ENCODE measurements at regions not wholly inside any gene's neighbourhood (a gene's known extent, or its start where the extent isn't known, plus 50 kb on each side); places are given as distances from the start of the nearest gene placed in this dataset.
"Not testable (repeated sequence)": the region's sequence is repeated elsewhere in the genome, so short reads cannot be mapped to it uniquely, and the experiment has no call there.

DNA sequence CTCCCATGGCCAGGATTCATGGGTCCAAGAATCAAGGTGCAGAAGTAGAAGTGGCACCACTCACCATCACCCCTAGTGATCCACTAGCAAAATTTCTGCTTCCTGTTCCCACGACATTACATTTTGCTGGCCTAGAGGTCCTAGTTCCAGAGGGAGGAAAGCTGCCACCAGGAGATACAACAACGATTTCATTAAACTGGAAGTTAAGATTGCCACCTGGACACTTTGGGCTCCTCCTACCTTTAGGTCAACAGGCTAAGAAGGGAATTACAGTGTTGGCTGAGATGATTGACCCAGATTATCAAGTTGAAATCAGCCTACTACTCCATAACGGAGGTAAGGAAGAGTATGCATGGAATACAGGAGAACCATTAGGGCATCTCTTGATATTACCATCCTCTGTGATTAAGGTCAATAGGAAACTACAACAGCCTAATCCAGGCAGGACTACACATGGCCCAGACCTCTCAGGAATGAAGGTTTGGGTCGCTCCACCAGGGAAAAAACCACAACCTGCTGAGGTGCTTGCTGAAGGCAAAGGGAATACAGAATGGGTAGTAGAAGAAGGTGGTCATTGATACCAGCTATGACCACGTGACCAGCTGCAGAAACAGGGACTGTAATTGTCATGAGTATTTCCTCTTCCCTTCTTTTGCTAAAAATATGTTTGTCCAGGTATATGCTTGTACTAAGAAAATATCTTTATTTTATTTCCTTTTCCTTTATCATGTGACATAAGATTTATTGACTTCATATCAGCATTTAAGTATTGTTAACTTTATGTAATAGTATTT lies 208.3 kb upstream of the HES1 start:
- DNase-seq (ENCODE audit: low read depth in 2 of 2), result not testable (repeated sequence)

DNA sequence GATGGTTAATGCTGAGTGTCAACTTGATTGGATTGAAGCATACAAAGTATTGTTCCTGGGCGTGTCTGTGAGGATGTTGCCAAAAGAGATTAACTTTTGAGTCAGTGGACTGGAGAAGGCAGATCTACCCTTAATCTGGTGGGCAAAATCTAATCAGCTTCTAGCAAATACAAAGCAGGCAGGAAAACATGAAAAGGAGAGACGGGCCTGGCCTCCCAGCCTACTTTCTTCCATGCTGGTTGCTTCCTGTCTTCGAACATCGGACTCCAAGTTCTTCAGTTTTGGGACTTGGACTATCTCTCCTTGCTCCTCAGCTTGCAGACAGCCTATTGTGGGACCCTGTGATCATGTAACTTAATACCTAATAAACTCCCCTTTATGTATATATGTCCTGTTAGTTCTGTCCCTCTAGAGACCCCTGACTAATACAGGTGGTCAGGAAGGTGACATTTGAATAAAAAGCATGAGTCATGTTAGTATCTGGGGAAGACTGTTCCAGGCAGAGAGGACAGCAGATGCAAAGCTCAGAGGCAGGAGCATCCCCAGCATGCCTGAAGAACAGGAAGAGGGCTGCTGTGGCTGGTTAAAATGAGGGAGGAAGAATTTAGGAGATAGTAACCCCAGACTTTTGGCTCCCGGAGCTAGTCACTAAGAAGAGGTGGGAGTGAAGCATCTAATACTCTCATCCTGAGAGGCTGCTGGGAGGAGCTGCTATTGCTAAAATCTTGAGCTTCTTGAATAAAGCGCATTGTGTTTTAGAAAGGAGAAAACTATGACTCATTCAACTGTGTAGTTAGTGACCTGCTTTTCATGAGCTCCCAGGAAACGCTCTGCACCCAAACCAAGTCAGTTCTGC lies 207.4 kb upstream of the HES1 start:
- no peak for DNase-seq (ENCODE audit: low read depth in 2 of 2)

DNA sequence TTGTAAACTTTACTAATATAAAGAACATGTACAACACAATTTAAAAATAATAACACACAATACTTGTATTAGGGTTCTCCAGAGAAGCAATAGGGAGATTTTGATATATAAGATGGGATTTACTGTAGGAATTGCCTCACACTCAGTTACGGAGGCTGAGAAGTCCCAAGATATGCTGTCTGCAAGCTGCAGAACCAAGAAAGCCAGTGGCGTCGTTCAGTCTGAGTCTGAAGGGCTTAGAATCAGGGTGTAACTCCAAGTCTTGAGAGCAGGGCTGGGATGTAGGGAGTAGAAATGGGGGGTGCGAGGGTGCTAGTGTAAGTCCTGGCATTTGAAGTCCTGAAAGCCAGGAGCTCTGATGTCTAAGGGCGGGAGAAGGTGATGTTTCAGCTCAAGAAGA lies 206.6 kb upstream of the HES1 start:
- no peak for DNase-seq (ENCODE audit: low read depth in 2 of 2)

DNA sequence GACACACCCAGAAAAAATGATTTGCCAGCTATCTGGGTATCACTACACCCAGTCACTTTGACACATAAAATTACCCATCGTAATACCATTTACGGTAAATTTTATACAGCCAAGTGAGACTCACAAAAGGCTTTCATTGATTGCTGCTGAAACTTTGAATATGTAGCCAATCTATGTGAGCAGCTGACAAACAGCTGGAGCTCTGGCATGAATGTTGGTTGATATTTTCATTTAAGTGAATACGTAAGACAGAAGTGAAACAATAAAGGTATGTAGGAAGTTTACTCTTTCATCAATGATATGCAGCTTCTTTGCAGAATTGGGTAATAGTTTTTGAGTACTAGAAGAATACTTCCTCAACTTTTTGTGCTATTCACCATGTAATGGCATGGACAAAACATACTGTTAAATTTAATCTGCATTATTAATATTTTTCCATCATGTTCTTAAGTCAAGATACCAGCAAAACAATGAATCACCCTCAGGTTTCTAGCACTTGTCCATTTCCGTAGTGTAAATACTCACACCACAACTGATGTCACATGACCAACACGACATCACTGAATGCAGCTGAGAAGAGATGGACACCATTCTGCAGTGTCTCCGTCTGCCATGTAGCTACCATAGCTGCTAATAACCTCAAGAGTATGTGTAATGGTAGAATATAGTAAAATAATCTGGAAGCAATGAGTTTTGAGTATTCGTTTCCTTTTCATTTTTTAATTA lies 205.9 kb upstream of the HES1 start:
- DNase-seq (ENCODE audit: low read depth in 2 of 2), result no peak

DNA sequence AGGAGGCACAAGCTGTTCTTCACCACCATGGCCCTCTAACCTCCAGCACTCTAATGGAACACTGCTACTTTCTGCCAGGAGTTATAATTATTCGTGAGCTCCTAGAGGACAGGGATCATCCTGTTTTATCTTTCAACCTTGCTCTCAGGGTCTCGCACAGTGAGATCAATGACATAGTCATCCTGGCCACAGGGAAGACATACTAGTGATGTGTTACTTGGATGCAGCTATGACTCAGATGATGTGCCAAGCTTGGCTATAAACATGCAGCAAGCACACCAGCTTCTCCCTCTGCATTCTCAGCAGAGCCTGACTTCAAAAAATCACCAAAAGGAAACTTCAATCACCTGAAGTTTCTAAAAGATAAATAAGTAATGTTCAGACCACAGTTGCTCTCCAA lies 203.8 kb upstream of the HES1 start:
- DNase-seq (ENCODE audit: low read depth in 2 of 2), result no peak

DNA sequence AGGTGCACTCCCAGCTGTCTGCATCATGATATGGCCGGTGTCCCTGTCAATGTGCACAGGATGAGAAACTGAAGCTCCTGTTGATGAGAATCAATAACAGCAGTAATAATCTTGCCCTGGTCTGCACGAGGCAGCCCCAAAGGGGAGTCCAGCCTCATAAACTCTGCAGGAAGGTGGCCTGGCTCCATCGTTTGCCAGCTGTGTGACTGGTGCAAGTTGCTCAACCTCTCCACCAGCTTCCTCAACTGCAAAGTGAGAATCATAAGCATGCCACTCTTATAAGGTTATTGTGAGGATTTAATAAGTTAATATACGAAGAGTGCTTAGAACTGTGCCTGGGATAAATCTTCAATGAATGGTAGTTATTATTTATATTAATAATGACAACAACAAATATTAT lies 203.4 kb upstream of the HES1 start:
- no peak for DNase-seq (ENCODE audit: low read depth in 2 of 2)

DNA sequence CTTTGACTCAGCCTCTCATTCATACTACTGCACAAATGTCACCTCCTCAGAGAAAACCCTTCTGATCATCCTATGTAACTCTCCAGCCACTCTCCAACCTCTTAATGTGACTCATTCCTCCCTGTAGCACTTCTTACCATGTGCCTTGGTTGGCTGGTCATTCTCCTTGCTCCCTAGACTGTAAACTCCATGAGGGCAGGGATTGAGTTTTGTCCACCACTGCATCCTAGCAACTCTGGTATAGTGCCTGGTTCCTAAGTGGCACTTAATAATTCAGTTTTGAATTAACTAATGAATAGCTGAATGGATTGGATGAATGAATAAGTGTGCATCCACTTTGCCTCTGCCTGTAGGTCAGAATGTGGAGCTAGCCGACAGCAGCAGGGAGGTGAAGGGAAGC lies 202.5 kb upstream of the HES1 start:
- no peak for DNase-seq (ENCODE audit: low read depth in 2 of 2)

DNA sequence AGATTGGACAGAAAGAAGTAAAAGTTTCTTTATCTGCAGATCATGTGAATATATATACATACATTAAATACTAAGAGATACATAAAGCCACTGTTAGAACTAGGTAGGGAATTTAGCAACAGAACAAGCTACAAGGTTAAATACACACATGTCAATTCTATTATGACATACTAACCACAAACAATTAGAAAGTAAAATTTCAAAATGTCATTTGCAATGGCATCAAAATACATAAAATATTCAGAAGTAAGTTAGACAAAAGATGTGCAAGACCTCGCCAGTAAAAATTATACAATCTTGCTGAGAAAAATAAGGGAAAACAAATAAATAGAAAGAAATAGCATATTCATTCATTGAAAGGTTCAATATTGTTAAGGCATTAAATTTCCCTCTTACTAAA lies 200.0 kb upstream of the HES1 start:
- DNase-seq (ENCODE audit: low read depth in 2 of 2), result no peak

DNA sequence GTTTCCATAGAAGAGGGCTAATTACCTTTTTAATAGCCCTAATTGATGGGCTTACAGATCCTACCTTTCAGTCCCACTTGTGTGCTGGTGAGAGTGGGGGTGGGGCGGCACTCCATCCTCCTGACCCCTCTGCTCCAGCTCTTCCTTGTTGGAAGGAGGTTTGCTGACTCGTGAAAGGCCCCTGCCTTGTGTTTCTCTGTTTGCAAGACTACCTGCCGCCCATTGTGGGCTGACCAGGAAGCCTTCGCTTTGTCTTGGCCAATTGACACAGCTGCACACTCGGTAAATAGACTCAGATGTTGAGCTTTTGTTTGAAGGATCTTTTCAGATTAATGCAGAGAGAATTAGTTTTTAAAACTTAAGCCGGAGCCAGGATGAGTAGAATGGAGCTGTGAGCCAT lies 197.3 kb upstream of the HES1 start:
- no peak for DNase-seq (ENCODE audit: low read depth in 2 of 2)

DNA sequence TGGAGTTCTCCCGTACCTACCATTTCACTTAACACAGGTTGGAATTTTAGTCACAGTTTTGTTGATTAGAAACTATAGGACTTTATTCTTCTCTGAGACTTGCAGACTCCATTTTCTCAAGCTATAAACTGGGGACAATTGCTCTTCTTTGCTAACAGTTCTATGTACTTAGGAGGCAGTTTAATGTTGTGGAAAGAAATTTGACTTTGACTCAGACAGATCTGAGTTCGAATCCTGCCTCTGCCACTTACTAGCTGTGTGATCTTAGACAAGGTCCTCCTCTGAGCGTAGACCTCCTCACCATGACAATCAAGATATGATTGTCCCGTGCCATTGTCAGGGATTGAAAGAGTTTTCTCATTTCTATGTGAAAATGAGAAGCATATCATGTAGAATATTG lies 196.4 kb upstream of the HES1 start:
- DNase-seq (ENCODE audit: low read depth in 2 of 2), result no peak

DNA sequence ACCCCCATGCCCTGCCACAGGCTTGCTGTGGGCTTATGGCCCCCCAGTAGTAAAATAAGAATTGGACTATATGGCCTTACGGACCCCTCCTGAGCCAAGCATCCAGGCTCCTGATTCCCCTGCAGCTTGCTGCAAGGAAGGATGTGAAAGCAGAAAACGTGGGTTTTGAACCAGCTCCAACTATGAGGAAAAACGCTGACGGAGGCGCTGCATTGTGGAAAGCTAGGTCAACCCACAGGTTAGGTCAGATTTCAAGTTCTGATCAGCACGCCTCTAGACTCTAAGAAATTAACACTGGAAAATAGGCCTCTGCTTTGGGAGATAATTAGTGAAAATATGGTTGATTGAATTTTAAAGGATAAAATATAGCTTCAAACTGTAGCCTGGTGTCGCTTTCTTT lies 195.4 kb upstream of the HES1 start:
- no peak for DNase-seq (ENCODE audit: low read depth in 2 of 2)

DNA sequence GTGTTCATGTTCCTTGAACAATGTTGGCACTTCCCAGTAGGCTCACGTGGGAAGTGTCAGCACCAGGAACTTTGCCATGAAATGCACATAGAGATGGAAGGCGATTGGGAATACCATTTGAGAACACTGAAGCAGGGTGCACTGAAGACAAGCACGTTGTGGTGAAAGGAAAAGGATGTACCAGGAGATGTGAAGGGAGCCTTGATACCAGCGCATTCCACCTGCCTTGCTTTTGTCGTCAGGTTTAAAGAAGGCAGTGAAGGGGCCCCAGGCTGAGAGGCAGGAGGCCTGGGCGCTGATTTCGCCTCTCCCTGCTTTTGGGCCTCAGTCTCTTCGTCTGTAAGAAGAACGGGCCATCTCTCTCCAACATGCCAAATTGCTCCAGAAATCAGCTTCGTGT lies 194.5 kb upstream of the HES1 start:
- no peak for DNase-seq (ENCODE audit: low read depth in 2 of 2)

DNA sequence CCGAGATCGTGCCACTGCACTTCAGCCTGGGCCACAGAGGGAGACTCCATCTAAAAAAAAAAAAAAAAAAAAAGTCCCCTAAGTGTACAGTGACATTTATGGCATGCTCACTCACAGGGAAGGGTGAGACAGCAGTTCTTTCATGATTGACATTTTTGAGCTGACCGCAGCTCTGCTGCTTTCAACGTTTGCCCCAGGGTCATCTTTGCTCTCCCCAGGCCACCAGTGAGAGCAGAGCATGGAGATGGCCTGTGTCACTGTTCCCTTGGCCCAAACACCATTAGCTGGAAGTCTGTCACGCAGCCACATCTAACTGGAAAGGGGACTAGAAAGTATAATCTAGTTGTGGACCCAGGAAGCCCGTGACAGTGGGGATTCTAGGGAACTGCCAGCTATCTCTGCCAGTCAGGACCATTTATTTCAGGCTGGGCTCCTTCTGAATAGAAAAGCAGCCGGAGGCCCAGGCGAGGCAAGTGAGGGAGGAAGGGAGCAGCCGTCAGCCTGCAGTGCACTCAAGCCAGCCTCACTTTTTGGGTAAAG lies 193.4 kb upstream of the HES1 start:
- DNase-seq (ENCODE audit: low read depth in 2 of 2), result no peak

DNA sequence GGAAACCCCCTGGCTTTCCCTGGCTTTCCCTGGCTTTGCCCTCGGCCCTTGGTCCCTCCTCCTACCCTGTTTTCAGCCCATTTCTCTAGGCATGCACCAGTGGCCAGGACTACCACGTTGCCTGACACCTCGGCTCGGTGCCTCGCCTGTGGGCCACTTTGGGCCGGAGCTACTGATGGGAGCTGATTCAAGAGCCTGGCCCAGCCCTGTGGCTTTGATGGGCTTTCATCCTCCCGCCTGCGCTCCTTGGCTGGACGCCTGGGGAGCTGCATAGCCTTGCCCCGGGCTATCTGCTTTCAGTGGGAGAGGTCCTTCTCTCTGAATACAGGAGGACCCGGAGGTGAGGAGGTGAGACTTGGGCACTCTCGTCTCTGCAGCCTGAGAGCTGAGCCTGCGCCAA lies 192.7 kb upstream of the HES1 start:
- no peak for DNase-seq (ENCODE audit: low read depth in 2 of 2)

DNA sequence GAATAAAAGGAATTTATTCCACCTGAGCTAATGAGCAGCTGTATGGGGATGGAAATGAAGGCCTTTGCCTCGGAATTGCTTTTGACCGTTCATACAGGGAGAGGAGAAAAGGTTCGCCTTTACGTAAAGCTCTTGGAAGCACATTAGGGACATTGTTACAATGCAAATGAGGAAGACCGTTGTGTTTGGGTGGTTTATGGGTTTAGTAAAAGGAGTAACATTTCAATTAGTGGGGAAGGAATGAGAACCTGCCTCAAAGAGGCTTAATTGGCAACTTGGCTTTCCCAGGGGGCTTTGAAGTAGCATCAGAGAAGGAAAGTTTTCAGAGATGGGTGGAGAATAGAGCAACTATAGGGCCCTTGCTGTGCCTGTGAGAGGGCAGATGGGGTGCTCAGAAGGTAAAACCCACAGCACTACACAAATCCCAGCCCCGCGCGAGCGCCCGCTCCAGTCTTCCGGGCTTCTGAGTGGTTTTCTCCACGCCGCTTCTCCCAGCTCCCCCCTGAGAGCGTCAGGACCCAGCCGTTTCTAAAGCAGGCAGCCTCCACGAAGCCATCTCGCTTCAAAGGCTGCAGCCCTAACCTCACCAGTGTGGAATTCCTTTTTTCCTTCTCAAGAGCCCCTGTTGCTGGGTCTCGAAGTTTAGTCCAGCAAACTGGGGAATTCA lies 192.0 kb upstream of the HES1 start:
- DNase-seq (ENCODE audit: low read depth in 2 of 2), result no peak

DNA sequence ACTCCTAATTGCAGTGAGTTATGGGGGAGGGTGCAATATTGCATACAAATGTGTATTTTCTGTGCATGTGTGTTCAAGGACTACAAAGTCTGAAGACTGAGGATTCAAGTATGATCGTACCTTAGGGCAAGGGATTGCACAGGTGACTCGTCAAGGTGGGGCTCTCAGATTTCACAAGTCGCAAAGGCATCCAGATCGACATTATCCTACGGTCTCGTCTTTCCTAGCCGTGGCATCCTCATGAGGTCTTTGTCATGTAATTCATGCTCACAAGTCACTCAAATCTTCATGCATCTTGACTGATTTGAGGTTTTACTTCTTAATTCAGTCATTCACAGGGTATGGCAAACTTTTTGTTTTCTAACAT lies 191.4 kb upstream of the HES1 start:
- no peak for DNase-seq (ENCODE audit: low read depth in 2 of 2)

DNA sequence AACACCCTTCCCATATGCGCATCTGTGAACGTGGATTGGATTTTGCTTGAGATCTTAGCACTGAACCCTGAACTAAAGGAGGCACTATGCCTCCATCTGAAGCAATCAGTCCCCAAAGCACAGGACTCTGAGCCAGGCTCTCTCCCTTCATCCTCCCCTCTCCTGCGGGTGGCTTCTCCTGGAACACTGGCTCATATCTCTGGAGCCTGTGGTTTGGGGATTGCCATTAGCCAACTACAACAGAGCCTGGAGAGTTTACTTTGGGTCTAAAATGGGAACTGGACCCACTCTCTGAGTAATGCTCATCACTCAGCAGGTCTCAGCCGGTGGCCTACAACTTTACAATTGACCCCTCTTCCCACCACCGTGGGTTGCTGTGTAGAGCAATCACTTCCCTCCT lies 190.8 kb upstream of the HES1 start:
- no peak for DNase-seq (ENCODE audit: low read depth in 2 of 2)

DNA sequence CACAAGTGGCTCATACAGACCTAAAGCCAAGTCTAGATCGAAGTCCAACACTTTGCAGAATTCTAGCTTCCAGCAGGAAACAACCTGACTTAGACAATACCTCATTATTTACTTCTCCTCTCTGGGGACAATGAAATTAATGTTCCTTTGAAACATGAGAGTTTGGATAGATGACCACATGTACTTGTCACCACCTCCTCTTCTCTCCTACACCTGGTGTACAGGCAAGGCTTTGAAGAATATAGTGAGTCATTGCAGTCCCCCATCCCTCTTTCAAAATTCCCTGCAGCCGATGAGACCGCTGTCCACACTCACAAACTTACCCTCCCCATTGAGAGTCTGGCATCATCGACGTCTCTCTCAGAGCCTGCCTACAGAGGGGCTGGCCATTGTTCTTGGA lies 189.0 kb upstream of the HES1 start:
- DNase-seq (ENCODE audit: low read depth in 2 of 2), result no peak

DNA sequence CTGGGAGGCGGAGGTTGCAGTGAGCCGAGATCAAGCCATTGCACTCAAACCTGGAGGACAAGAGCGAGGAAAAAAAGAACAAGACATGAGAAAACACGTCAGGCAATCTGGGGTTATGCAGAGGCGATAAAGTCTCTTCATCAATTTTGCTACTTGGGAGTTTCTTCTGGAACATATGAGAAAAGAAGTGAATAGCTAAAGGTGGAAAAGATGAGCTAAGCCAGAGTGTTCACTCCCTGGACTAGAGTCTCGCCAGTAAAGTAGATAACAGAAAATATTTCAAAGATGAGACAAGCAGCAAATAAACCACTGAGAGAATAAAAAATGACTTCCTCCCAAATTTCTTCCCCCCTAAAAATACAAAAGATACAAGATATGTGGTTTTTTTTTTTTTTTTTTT lies 188.4 kb upstream of the HES1 start:
- no peak for DNase-seq (ENCODE audit: low read depth in 2 of 2)

DNA sequence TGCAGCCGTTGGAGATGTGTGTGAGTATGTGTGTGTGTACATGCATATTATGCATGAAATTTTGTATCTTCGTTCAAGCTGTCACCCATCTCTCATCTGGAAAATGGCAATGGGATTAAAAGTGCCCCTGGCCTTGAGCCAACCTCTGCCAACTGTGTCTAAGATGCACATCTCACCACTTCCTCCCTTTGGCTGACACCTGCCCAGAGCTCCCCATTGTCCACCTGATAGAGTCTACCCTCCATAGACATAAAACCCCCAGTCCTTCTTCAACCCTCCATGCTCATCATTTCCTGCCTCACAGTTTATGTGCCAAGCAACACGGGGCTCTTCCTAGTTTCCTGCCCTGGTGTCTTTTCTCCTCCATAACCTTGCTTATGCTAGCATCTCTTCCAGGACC lies 187.5 kb upstream of the HES1 start:
- DNase-seq (ENCODE audit: low read depth in 2 of 2), result no peak

DNA sequence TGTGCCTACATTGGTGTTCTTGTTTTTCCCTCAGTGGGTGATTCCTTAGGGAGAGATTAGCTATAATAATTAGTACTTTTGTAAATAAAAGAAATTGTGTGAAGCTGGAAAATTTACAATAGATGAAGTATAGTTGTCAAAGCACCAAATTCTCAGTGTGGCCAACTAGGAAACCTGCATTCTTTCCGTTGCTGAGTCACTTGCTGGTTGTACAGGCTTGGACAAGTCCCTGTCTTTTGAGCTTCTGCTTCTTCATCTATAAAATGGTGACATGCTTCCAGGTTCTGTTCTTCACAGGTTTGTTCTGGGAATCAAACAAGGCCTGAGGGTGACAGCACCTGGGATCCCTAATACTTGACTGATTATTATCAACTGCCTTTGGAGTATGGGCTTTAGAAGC lies 184.1 kb upstream of the HES1 start:
- no peak for DNase-seq (ENCODE audit: low read depth in 2 of 2)

DNA sequence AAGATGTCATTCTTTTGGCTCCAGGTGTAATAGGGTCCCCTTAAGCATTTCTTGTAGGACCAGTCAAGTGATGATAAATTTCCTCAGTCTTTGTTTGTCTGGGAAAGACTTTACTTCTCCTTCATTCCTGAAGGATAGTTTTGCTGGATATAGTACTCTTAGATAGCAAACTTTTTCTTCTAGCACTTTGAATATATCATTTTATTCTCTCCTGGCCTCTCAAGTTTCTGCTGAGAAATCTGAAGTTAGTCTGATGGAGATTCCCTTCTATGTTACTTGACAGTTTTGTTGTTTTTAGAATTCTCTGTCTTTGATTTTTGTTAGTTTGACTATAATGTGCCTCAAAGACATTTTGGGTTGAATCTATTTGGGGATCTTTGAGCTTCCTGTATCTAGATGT lies 181.2 kb upstream of the HES1 start:
- DNase-seq (ENCODE audit: low read depth in 2 of 2), result no peak

All from fibroblast of skin of left quadriceps (primary cell).